HFF-Myc (cell line): ENCODE measurements at regions not wholly inside any gene's neighbourhood (a gene's known extent, or its start where the extent isn't known, plus 50 kb on each side); places are given as distances from the start of the nearest gene placed in this dataset.

ENCODE experiments used
- DNase-seq: peaks from one replicate; pipeline ENCODE4 v3.0.0-alpha.2; 2011; ENCODE audit warnings: low read depth; ENCODE audit errors: extremely low read depth
- H3K4me3 ChIP-seq: replicated peaks from 2 replicates; pipeline ENCODE4 v1.5.1; 2011; ENCODE audit warnings: low read depth, mild to moderate bottlenecking, control low read depth, low read length
- TF ChIP-seq, protein P1 (sequence below): IDR thresholded peaks from 2 replicates; pipeline ENCODE4 v1.5.1; 2012; ENCODE audit warnings: mild to moderate bottlenecking, low read depth, low read length, control low read depth; ENCODE audit errors: missing control alignments

DNA sequence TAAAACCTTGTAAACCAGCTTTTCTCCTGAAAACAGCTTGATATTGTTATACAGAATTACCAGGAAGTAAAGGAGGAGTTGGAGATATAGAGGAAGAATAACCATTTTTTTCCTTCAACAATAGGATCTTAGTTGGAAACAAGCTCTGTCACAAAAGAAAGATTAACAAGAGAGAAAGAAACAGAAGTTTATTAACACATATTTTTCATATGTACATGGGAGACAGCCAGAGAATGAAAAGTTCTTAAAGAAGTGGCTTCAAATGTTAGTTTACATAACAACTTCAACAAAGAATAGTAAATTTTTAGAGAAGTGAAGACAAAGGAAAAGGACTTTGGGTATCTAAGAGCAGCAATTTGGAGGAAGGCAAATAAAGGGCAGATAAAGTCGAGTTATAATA lies 94.9 kb upstream of the ANKRD50 start:
- TF ChIP-seq, protein P1, sequence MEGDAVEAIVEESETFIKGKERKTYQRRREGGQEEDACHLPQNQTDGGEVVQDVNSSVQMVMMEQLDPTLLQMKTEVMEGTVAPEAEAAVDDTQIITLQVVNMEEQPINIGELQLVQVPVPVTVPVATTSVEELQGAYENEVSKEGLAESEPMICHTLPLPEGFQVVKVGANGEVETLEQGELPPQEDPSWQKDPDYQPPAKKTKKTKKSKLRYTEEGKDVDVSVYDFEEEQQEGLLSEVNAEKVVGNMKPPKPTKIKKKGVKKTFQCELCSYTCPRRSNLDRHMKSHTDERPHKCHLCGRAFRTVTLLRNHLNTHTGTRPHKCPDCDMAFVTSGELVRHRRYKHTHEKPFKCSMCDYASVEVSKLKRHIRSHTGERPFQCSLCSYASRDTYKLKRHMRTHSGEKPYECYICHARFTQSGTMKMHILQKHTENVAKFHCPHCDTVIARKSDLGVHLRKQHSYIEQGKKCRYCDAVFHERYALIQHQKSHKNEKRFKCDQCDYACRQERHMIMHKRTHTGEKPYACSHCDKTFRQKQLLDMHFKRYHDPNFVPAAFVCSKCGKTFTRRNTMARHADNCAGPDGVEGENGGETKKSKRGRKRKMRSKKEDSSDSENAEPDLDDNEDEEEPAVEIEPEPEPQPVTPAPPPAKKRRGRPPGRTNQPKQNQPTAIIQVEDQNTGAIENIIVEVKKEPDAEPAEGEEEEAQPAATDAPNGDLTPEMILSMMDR: no peak
- H3K4me3 ChIP-seq: no peak overlapping the region
- DNase-seq: no peak

DNA sequence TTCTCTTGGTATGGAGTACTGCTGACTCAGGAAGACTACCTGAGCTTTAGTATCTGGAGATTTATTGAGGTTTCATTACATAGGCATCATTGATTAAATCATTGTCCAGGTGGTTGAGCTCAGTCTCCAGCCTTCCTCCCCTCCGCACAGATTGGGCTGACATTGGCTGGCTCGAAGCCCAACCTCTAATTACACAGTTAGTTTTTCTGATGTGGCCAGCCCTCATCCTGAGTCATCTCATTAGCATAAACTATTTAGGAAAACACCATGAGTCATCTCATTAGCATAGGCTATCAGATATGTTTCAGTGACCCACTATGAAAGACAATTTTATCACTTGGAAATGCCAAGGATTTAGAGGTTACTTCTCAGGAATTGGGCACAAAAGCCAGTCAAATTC lies 93.9 kb upstream of the ANKRD50 start:
- peak; percentile 19 for DNase-seq
- TF ChIP-seq, protein P1: no peak
- H3K4me3 ChIP-seq: no peak overlapping the region

DNA sequence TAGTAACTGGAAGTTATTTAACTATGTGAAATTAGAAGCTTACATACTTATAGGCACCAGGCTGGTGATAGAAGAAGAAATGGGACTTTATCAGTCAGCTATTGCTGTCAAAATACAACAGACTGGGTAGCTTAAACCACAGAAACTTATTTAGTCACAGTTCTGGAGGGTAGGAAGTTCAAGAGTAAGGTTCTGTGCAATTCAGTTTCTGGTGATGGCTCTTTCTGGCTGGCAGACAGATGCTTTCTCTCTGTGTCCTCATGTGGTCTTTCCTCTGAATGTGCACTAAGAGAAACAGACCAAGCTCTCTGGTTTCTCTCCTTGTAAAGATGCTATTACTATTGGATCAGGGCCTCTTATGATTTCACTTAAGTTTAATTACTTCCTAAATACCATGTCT lies 92.1 kb upstream of the ANKRD50 start:
- DNase-seq: no peak
- TF ChIP-seq, protein P1: no peak
- H3K4me3 ChIP-seq: no peak overlapping the region

DNA sequence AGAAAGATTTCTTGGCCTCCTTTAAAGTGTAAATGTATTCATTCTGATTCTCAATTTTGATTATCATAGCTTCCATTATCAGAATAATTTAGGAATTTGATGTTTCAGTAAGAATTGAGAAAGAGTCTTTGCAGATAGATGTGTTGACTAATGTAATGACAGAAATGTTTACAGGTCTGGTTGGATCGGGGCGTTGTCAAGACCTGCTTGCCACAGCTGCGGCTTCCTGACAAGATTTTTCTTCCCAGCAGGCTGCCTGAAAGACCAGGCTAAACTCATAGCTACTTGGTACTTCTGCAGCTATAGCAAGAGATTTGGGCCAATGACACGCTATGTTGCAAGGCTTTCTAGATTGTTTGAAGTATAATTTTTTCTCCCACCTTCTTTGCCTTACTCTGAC lies 91.5 kb upstream of the ANKRD50 start:
- H3K4me3 ChIP-seq: no peak overlapping the region
- DNase-seq: no peak
- TF ChIP-seq, protein P1: no peak

DNA sequence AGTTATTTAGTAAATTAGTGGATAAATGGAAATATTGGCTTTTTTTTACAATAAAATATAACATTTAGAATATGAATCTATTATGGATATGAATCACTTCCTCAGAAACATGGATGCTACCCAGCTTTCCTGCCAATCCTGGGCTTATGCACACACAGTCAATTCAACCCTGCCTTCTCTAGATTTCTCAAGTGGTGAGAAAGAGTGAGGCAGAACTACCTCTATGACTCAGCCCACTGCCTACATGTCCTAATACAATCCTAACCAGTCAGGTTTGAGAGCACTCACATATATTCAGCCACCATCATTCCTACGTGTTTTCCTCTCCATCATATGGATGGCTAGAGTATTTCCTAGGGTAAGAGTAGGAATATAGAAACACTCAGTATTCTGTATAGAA lies 91.1 kb upstream of the ANKRD50 start:
- no peak overlapping the region for H3K4me3 ChIP-seq
- TF ChIP-seq, protein P1: no peak

DNA sequence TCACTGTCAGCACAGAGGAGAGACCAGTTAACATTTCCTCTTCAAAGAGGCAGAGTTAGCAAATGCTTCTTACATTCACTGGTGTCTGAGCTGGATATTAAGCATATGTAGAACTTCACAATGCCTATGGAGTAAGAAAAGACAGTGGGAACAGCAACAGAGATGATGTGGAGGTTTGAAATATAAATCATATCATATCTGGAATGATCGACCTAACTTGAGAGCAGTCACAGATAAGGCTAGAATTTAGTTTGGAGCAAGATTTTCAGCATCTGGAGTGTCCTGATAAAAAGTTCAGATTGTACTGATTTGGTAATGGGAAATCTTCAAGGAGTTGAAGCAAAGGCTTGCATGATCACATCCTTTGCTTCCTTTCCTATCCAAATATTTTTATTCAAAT lies 90.5 kb upstream of the ANKRD50 start:
- no peak for DNase-seq
- H3K4me3 ChIP-seq: no peak overlapping the region
- TF ChIP-seq, protein P1: no peak

More for the DNA sequence above, 91.1 kb upstream of the ANKRD50 start:
- no peak for DNase-seq

DNA sequence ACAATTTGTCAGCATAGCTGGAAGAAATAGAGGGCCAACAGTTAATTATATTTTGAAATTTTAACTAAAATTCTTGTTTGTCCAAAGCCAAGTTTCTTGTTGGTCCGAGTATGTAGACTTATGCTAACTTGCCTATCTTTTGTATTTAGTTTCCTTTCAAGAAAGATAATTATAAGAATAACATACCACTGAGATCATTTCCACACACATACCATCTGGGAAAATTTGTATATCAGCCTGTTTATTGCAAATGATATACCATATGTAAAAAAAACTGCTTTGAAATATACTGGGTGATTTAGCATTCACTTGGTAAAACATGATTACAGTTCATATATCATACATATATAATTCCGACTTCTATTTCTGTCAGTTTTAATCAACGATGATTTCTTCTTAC lies 84.7 kb upstream of the ANKRD50 start:
- no peak for DNase-seq
- H3K4me3 ChIP-seq: no peak overlapping the region
- TF ChIP-seq, protein P1: no peak
